ENCODE measurements at regions not wholly inside any gene's neighbourhood (a gene's known extent, or its start where the extent isn't known, plus 50 kb on each side); places are given as distances from the start of the nearest gene placed in this dataset.

DNA sequence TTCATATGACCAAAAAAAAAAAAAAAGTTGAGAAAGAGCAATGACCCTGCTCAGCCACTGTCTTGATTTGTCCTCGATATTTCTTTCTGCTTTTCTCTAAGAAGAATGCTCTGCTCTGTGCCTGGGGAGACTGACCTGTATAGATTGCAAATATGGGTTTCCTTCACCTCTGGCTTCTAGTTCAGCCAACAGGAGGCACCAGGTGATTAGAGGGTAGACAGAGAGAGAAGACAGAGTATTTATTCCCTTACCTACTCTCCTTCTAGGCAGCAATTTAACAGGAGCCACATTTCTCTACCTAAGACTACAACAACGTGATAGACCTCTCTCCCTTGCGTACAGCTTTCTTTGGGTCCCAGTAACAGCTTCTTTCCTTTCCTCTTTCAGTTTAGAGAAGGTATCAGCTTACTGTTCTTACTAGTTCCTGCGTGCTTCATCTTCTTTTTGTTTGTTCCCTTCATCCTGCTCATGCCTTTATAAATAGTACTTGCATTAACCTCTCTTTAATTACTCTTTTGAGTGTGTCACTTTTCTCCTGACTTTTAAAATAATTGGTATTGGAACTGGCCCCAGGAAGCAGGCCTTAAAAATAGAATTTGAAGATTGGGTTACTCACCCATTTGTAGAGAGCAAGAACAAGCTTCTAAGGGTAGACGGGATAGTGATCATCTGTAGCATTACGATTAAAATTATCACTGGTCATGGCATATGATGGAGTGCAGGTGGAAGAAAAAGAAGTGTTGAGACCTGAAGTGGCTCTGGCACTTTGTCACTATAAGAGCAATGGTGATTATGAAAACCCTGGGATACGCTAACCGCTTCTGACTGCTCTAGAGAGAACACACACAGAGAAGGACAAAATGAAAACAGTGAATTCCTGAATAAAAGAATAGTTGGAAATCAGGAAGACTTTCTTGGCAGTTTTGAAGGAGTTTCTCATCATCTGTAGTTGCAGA is 161.2 kb upstream of the FSTL4 start:
- no peaks in the 10 kb centered on the region for H3K36me3 ChIP-seq (ENCODE audit: insufficient read depth, low read length)
- no peak overlapping the region for H3K4me3 ChIP-seq (ENCODE audit: low read length in 2 of 2)
- Mint-ChIP-seq H3K27ac (no peak overlapping the region), H3K4me3 (no peak overlapping the region), H3K36me3 (no peaks in the 10 kb centered on the region), H3K27me3 (peaks cover 12 to 13% of the 10 kb centered on the region in 2 donors), H3K4me1 (no peaks in the 10 kb centered on the region), H3K9me3 (peaks cover 0 to 11% (median 1%) of the 10 kb centered on the region in 8 donors)
- peaks cover 6% of the 10 kb centered on the region for H3K27me3 ChIP-seq (ENCODE audit: insufficient read depth, low read length)
- POLR2A ChIA-PET (ENCODE audit: partially characterized antibody) = no interaction called here
- CTCF ChIA-PET (ENCODE audit: partially characterized antibody) = no interaction called here
- no peak overlapping the region for H3K27ac ChIP-seq (ENCODE audit: low read depth, low read length)
- DNase-seq = no peak
- H3K4me1 ChIP-seq (ENCODE audit: insufficient read depth, low read length) = no peaks in the 10 kb centered on the region
- intact Hi-C loops (cut with micrococcal nuclease) = no loop called here
- H3K9me3 ChIP-seq (ENCODE audit: control insufficient read depth in 1 of 2, low read length in 2 of 2) = no peaks in the 10 kb centered on the region

DNA sequence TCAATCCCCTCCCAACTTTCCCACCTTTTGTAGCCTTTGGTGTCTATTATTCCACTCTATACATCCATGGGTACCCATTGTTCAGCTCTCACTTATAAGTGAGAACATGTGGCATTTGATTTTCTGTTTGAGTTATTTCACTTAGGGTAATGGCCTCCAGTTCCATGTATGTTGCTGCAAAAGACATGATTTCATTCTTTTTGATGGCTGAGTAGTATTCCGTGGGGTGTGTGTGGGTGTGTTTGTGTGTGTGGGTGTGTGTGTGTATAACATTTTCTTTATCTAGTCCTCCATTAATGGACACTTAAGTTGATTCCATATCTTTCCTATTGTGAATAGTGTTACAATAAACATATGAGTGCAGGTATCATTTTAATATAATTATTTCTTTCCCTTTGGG is 157.5 kb upstream of the FSTL4 start:
- Mint-ChIP-seq H3K4me3 (no peak overlapping the region), H3K4me1 (no peaks in the 10 kb centered on the region), H3K27ac (no peak overlapping the region), H3K36me3 (no peaks in the 10 kb centered on the region), H3K9me3 (peaks cover 0 to 11% (median 1%) of the 10 kb centered on the region in 8 donors), H3K27me3 (peaks cover 23% of the 10 kb centered on the region in 2 donors)
- Histone ChIP-seq H3K4me1 (ENCODE audit: insufficient read depth, low read length) (no peaks in the 10 kb centered on the region), H3K27me3 (ENCODE audit: insufficient read depth, low read length) (peaks cover 6% of the 10 kb centered on the region), H3K27ac (ENCODE audit: low read depth, low read length) (no peak overlapping the region), H3K36me3 (ENCODE audit: insufficient read depth, low read length) (no peaks in the 10 kb centered on the region), H3K9me3 (ENCODE audit: control insufficient read depth in 1 of 2, low read length in 2 of 2) (no peaks in the 10 kb centered on the region), H3K4me3 (ENCODE audit: low read length in 2 of 2) (no peak overlapping the region)
- no peak for DNase-seq
- intact Hi-C loops (cut with micrococcal nuclease) = no loop called here
- POLR2A ChIA-PET (ENCODE audit: partially characterized antibody) = no interaction called here
- CTCF ChIA-PET (ENCODE audit: partially characterized antibody) = no interaction called here

DNA sequence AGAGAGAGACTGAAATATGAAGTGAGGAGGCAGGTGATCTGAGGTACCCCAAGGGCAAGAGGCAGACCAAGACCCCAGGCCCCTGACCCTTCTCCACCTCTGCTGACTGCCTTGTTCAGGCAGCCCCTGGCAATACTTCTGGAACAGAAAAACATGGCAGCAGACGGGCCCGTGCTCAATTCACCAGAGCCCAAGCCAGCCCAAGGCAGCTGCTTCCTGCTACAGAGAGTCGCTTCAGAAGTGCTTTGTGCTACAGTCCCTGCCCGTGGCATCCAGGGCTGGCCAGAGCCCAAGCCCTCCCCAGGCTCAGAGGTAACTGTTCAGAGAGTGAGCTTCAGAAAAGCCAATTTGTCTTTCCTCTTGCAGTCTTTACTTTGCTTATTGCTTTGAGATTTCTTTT is 151.4 kb upstream of the FSTL4 start:
- Histone ChIP-seq H3K27ac (ENCODE audit: low read depth, low read length) (no peak overlapping the region), H3K4me3 (ENCODE audit: low read length in 2 of 2) (no peak overlapping the region), H3K9me3 (ENCODE audit: control insufficient read depth in 1 of 2, low read length in 2 of 2) (no peaks in the 10 kb centered on the region), H3K36me3 (ENCODE audit: insufficient read depth, low read length) (no peaks in the 10 kb centered on the region), H3K27me3 (ENCODE audit: insufficient read depth, low read length) (no peaks in the 10 kb centered on the region), H3K4me1 (ENCODE audit: insufficient read depth, low read length) (no peaks in the 10 kb centered on the region)
- no peaks in the 10 kb centered on the region for H3K9me3 Mint-ChIP-seq
- no peaks in the 10 kb centered on the region for H3K36me3 Mint-ChIP-seq
- H3K4me1 Mint-ChIP-seq = no peaks in the 10 kb centered on the region
- H3K27ac Mint-ChIP-seq = no peak overlapping the region
- H3K27me3 Mint-ChIP-seq = peaks cover 15 to 23% of the 10 kb centered on the region in 2 donors
- no peak overlapping the region for H3K4me3 Mint-ChIP-seq
- ChIA-PET POLR2A (ENCODE audit: partially characterized antibody) (no interaction called here), CTCF (ENCODE audit: partially characterized antibody) (no interaction called here)
- intact Hi-C loops (cut with micrococcal nuclease) = no loop called here
- no peak for DNase-seq

DNA sequence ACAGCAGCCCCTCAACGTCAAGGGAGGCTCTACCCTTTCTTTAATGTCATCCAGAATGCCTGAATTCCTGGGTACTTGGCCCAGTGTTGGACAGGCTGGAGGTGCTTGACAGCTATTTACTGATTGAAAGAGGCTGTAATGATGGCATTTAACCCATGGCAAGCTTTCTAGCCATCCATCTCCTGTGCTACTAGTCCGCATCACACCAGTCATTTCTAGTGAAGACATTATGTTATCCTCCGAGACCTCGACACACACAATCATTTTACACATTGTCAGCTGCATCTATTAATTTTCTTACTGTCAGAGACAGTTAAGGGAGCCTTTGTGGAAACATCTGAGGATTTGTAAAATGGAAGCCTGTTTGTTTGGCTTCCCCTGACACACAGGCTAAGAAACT is 149.3 kb upstream of the FSTL4 start:
- Histone ChIP-seq H3K9me3 (ENCODE audit: control insufficient read depth in 1 of 2, low read length in 2 of 2) (no peaks in the 10 kb centered on the region), H3K27me3 (ENCODE audit: insufficient read depth, low read length) (no peaks in the 10 kb centered on the region)
- POLR2A ChIA-PET (ENCODE audit: partially characterized antibody) = no interaction called here

DNA sequence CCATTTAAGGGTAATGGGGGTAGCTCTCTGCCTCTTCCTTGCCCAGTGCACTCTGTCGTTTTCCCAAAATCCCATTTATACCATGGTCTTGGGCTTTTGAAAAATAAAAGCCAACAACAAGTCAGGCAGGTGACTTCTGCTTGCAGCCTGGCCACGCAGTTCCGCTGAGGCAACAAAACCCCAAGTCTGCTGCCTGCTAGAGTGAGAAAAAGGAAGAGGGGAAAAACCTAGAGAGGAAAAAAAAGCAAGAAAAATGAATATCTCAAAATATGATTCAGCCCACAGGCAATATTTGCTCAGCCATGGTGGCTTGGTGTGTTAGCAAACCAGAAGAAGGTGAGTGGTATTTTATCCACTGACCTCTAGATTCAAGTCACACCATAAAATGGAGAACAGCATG is 148.2 kb upstream of the FSTL4 start:
- no peak overlapping the region for H3K4me3 ChIP-seq (ENCODE audit: low read length in 2 of 2)
- no peaks in the 10 kb centered on the region for H3K9me3 Mint-ChIP-seq
- ChIA-PET CTCF (ENCODE audit: partially characterized antibody) (no interaction called here), POLR2A (ENCODE audit: partially characterized antibody) (no interaction called here)
- H3K27me3 ChIP-seq (ENCODE audit: insufficient read depth, low read length) = no peaks in the 10 kb centered on the region
- H3K4me1 Mint-ChIP-seq = no peaks in the 10 kb centered on the region
- H3K4me3 Mint-ChIP-seq = no peak overlapping the region
- no peak overlapping the region for H3K27ac ChIP-seq (ENCODE audit: low read depth, low read length)
- no peaks in the 10 kb centered on the region for H3K4me1 ChIP-seq (ENCODE audit: insufficient read depth, low read length)
- H3K27me3 Mint-ChIP-seq = peaks cover 9 to 20% of the 10 kb centered on the region in 2 donors
- H3K27ac Mint-ChIP-seq = no peak overlapping the region
- intact Hi-C loops (cut with micrococcal nuclease) = no loop called here
- H3K9me3 ChIP-seq (ENCODE audit: control insufficient read depth in 1 of 2, low read length in 2 of 2) = no peaks in the 10 kb centered on the region
- H3K36me3 ChIP-seq (ENCODE audit: insufficient read depth, low read length) = no peaks in the 10 kb centered on the region
- no peaks in the 10 kb centered on the region for H3K36me3 Mint-ChIP-seq
- DNase-seq = no peak

More for the DNA sequence above, 149.3 kb upstream of the FSTL4 start:
- CTCF ChIA-PET (ENCODE audit: partially characterized antibody) = no interaction called here
- no peaks in the 10 kb centered on the region for H3K4me1 Mint-ChIP-seq
- peaks cover 11 to 17% of the 10 kb centered on the region in 2 donors for H3K27me3 Mint-ChIP-seq
- no peak overlapping the region for H3K4me3 Mint-ChIP-seq
- H3K9me3 Mint-ChIP-seq = no peaks in the 10 kb centered on the region
- Histone ChIP-seq H3K27ac (ENCODE audit: low read depth, low read length) (no peak overlapping the region), H3K4me3 (ENCODE audit: low read length in 2 of 2) (no peak overlapping the region), H3K4me1 (ENCODE audit: insufficient read depth, low read length) (no peaks in the 10 kb centered on the region), H3K36me3 (ENCODE audit: insufficient read depth, low read length) (no peaks in the 10 kb centered on the region)
- H3K27ac Mint-ChIP-seq = no peak overlapping the region
- DNase-seq = no peak
- no peaks in the 10 kb centered on the region for H3K36me3 Mint-ChIP-seq
- intact Hi-C loops (cut with micrococcal nuclease) = no loop called here

DNA sequence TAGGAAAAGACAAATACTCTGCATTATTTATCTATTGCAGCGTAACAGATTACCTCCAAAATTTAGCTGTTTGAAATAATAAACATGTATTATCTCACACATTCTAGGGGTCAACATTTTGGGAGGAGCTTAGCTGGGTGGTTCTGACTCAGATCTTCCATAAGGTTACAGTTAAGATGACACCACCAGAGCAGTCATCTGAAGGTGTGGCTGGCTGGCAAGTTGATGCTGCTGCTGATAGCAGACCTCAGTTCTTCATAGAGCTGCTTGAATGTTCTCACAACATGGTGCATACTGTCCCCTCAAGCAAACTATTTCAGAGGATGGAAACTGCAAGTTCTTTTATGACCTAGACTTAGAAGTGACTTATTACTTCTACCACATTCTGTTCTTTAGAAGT is 146.3 kb upstream of the FSTL4 start:
- Histone ChIP-seq H3K27ac (ENCODE audit: low read depth, low read length) (no peak overlapping the region), H3K27me3 (ENCODE audit: insufficient read depth, low read length) (no peaks in the 10 kb centered on the region), H3K36me3 (ENCODE audit: insufficient read depth, low read length) (no peaks in the 10 kb centered on the region), H3K4me3 (ENCODE audit: low read length in 2 of 2) (no peak overlapping the region), H3K9me3 (ENCODE audit: control insufficient read depth in 1 of 2, low read length in 2 of 2) (no peaks in the 10 kb centered on the region), H3K4me1 (ENCODE audit: insufficient read depth, low read length) (no peaks in the 10 kb centered on the region)
- Mint-ChIP-seq H3K4me3 (no peak overlapping the region), H3K36me3 (no peaks in the 10 kb centered on the region), H3K9me3 (no peaks in the 10 kb centered on the region), H3K27ac (no peak overlapping the region), H3K4me1 (no peaks in the 10 kb centered on the region), H3K27me3 (peaks cover 18 to 20% of the 10 kb centered on the region in 2 donors)
- POLR2A ChIA-PET (ENCODE audit: partially characterized antibody) = no interaction called here
- CTCF ChIA-PET (ENCODE audit: partially characterized antibody) = interaction anchor here (0.5 to 1.6 kb wide), 2 partner anchors 20 to 39 kb away, joined by 3 to 4 read pairs; no protein-coding TSS in a partner anchor
- no peak for DNase-seq
- intact Hi-C loops (cut with micrococcal nuclease) = no loop called here

DNA sequence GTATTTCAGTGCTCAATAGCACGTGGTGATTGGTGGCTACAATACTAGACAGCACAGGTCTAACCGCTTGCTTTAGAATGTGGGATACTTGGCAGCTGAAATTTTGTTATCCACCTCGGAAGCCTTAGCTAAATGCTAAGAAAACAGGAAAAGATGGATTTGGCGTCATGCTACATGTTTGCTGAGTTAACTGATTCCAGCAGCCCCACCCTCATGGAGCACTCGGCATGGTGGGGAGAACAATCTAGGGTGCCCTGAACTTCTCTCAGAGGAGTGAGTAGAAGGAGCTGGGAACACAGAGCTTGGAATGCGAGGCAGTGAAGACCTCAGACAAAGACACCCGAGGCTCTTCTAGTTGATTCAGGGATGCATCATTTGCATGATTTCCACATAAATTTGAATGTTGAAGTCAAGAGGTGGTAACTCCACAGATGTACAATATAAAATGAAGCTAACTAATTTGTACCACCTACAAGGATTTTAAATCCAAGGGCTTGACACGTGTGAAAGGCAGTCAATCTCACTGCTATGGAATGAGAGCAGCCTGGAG is 145.1 kb upstream of the FSTL4 start:
- Mint-ChIP-seq H3K9me3 (no peaks in the 10 kb centered on the region), H3K36me3 (no peaks in the 10 kb centered on the region), H3K27me3 (peaks cover 13 to 18% of the 10 kb centered on the region in 2 donors), H3K27ac (peak overlapping the region in 1 of 7 donors; percentile 12), H3K4me1 (no peaks in the 10 kb centered on the region), H3K4me3 (no peak overlapping the region)
- Histone ChIP-seq H3K36me3 (ENCODE audit: insufficient read depth, low read length) (no peaks in the 10 kb centered on the region), H3K4me1 (ENCODE audit: insufficient read depth, low read length) (no peaks in the 10 kb centered on the region), H3K4me3 (ENCODE audit: low read length in 2 of 2) (no peak overlapping the region), H3K27ac (ENCODE audit: low read depth, low read length) (no peak overlapping the region), H3K27me3 (ENCODE audit: insufficient read depth, low read length) (no peaks in the 10 kb centered on the region), H3K9me3 (ENCODE audit: control insufficient read depth in 1 of 2, low read length in 2 of 2) (no peaks in the 10 kb centered on the region)
- CTCF ChIA-PET (ENCODE audit: partially characterized antibody) = interaction anchor here (1.2 to 1.6 kb wide), 3 partner anchors 15 to 112 kb away, joined by 3 read pairs; no protein-coding TSS in a partner anchor
- intact Hi-C loops (cut with micrococcal nuclease) = no loop called here
- DNase-seq = no peak
- POLR2A ChIA-PET (ENCODE audit: partially characterized antibody) = no interaction called here
